Endothelial cell of umbilical vein (primary cell): ENCODE measurements at regions not wholly inside any gene's neighbourhood (a gene's known extent, or its start where the extent isn't known, plus 50 kb on each side); places are given as distances from the start of the nearest gene placed in this dataset.

Source experiments
- CTCF ChIP-seq, 2 donors: IDR thresholded peaks; 1 replicate in 1 of 2; 2 replicates in 1 of 2; pipeline ENCODE4 v1.5.1; 2011; ENCODE audit warnings: low read length in 2 of 2, mild to moderate bottlenecking in 2 of 2, moderate library complexity in 2 of 2, control low read depth in 1 of 2, inconsistent platforms in 1 of 2, low read depth in 1 of 2; ENCODE audit not compliant: insufficient read depth in 1 of 2; ENCODE audit errors: extremely low read depth in 1 of 2
- EZH2 ChIP-seq: IDR thresholded peaks from 2 replicates; pipeline ENCODE4 v1.6.1; 2012; ENCODE audit warnings: borderline replicate concordance, low read depth, mild to moderate bottlenecking, moderate library complexity, low read length, inconsistent platforms; ENCODE audit not compliant: severe bottlenecking
- FOS ChIP-seq: IDR thresholded peaks from 2 replicates; pipeline ENCODE4 v1.6.1; 2011; ENCODE audit warnings: mild to moderate bottlenecking, low read length, moderate library complexity, borderline replicate concordance; ENCODE audit not compliant: insufficient read depth
- POLR2A ChIP-seq: IDR thresholded peaks from 2 replicates; pipeline ENCODE4 v1.6.1; 2012; ENCODE audit warnings: low read depth, mild to moderate bottlenecking, control low read depth, low read length
- POLR2AphosphoS5 ChIP-seq: IDR thresholded peaks from 2 replicates; pipeline ENCODE4 v1.6.1; 2012; ENCODE audit warnings: low read depth, mild to moderate bottlenecking, control low read depth, low read length, moderate library complexity; ENCODE audit not compliant: insufficient read depth

- TF ChIP-seq POLR2AphosphoS5 (no peak), CTCF (IDR thresholded peaks at IDR 0.05; ENCODE audit: extremely low read depth in 1 of 2, insufficient read depth in 1 of 2, low read depth in 1 of 2, low read length in 2 of 2) (no peak), EZH2 (no peak), POLR2A (no peak), FOS (no peak)
Observed at GRCh38 chr2:143935482-143935752, 584.5 kb downstream of the ZEB2 start.
